Ovary (tissue), 3 donors: ENCODE measurements at regions not wholly inside any gene's neighbourhood (a gene's known extent, or its start where the extent isn't known, plus 50 kb on each side); places are given as distances from the start of the nearest gene placed in this dataset.

Experiments used
- EP300 ChIP-seq: sonication (generic); formaldehyde crosslinking; IDR thresholded peaks from one replicate; pipeline ENCODE4 v1.6.1; 2017; ENCODE audit warnings: antibody characterized with exemption
- TF ChIP-seq, protein P1 (sequence below), 3 donors: fragments of 450-650 bp in 2 of 3; fragments of 200-600 bp in 1 of 3; IDR thresholded peaks; one replicate each; pipeline versions ENCODE4 v1.5.1 to v1.8.0; 2016 to 2022; ENCODE audit warnings: antibody characterized with exemption in 3 of 3, mild to moderate bottlenecking in 1 of 3
- donor health status: DM: no; HTN: no; CAD: no.

DNA sequence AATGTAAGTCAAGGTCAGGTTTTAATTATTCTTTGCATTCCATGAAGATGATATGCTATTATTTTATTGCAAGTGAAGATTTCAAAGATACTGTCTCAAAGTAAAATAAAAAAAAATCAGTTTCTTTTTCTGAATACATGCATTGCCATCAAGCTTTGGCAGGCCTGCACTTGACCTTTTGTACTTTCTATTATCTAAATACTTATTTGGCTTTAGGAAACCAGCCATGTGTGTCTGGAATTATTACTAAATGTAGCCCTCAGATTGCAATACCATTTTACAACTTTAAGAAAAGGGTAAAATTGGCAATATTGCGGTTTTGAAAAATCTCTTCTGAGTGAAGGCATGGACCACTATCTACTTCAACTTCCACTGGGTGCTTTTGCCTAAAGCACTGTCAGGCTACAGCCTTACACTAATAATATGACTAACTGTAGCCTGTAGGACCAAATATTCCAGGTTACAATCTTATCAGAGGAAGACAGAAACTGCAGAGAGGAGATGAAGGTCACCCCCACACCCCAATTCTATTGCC, 349.4 kb upstream of the DCBLD2 start:
- no peak for TF ChIP-seq EP300
- TF ChIP-seq, protein P1, sequence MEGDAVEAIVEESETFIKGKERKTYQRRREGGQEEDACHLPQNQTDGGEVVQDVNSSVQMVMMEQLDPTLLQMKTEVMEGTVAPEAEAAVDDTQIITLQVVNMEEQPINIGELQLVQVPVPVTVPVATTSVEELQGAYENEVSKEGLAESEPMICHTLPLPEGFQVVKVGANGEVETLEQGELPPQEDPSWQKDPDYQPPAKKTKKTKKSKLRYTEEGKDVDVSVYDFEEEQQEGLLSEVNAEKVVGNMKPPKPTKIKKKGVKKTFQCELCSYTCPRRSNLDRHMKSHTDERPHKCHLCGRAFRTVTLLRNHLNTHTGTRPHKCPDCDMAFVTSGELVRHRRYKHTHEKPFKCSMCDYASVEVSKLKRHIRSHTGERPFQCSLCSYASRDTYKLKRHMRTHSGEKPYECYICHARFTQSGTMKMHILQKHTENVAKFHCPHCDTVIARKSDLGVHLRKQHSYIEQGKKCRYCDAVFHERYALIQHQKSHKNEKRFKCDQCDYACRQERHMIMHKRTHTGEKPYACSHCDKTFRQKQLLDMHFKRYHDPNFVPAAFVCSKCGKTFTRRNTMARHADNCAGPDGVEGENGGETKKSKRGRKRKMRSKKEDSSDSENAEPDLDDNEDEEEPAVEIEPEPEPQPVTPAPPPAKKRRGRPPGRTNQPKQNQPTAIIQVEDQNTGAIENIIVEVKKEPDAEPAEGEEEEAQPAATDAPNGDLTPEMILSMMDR (IDR thresholded peaks at IDR 0.05): no peak
